ENCODE measurements at regions not wholly inside any gene's neighbourhood (a gene's known extent, or its start where the extent isn't known, plus 50 kb on each side); places are given as distances from the start of the nearest gene placed in this dataset.

DNA sequence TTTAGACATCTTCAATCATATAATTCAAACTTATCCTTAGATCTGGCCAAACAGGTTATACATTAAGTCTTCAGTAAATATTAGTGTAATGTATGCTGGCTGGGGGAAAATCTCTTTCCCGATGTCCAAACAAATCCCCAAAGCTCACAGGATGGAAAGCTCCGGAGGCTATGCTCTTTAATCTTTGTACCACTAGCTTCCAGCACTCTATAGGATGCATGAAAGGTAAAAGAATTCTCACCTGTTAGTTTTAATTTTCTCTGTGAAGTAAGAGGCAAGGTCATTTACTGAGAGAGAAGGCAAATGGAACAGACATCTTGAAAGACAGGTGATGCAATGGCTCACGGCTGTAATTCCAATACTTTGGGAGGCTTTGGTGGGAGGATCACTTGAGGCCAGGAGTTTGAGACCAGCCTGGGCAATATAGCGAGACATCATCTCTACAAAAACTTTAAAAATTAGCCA, 99.8 kb upstream of the KIF5B start (continued):
- TF ChIP-seq, protein P1, sequence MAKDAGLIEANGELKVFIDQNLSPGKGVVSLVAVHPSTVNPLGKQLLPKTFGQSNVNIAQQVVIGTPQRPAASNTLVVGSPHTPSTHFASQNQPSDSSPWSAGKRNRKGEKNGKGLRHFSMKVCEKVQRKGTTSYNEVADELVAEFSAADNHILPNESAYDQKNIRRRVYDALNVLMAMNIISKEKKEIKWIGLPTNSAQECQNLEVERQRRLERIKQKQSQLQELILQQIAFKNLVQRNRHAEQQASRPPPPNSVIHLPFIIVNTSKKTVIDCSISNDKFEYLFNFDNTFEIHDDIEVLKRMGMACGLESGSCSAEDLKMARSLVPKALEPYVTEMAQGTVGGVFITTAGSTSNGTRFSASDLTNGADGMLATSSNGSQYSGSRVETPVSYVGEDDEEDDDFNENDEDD (CRISPR knock-in tag; IDR thresholded peaks at IDR 0.05; ENCODE audit: borderline replicate concordance): 0 out of 2 replicates have a peak, but pooled peaks have one; percentile 6
- TF ChIP-seq, protein P2, sequence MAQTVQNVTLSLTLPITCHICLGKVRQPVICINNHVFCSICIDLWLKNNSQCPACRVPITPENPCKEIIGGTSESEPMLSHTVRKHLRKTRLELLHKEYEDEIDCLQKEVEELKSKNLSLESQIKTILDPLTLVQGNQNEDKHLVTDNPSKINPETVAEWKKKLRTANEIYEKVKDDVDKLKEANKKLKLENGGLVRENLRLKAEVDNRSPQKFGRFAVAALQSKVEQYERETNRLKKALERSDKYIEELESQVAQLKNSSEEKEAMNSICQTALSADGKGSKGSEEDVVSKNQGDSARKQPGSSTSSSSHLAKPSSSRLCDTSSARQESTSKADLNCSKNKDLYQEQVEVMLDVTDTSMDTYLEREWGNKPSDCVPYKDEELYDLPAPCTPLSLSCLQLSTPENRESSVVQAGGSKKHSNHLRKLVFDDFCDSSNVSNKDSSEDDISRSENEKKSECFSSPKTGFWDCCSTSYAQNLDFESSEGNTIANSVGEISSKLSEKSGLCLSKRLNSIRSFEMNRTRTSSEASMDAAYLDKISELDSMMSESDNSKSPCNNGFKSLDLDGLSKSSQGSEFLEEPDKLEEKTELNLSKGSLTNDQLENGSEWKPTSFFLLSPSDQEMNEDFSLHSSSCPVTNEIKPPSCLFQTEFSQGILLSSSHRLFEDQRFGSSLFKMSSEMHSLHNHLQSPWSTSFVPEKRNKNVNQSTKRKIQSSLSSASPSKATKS (CRISPR knock-in tag; IDR thresholded peaks at IDR 0.05): no peak
- TF ChIP-seq, protein P3, sequence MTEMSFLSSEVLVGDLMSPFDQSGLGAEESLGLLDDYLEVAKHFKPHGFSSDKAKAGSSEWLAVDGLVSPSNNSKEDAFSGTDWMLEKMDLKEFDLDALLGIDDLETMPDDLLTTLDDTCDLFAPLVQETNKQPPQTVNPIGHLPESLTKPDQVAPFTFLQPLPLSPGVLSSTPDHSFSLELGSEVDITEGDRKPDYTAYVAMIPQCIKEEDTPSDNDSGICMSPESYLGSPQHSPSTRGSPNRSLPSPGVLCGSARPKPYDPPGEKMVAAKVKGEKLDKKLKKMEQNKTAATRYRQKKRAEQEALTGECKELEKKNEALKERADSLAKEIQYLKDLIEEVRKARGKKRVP (CRISPR knock-in tag; IDR thresholded peaks at IDR 0.05): peak in 1 of 2 experiments; percentile 78; a peak in 2 of 4 replicates
- TF ChIP-seq NCOR1 (IDR thresholded peaks at IDR 0.05; ENCODE audit: borderline replicate concordance, low read length): no peak
- TF ChIP-seq ZMYM3 (CRISPR knock-in tag; IDR thresholded peaks at IDR 0.05): peak; percentile 86
- TF ChIP-seq SALL2 (CRISPR knock-in tag; IDR thresholded peaks at IDR 0.05): no peak
- TF ChIP-seq ZNF589 (CRISPR knock-in tag; conservative IDR thresholded peaks at IDR 0.05): no peak
- no peak for TF ChIP-seq ZNF749 (CRISPR knock-in tag; IDR thresholded peaks at IDR 0.05; ENCODE audit: borderline replicate concordance)
- no peak for TF ChIP-seq PAWR (CRISPR knock-in tag; IDR thresholded peaks at IDR 0.05; ENCODE audit: borderline replicate concordance)
- TF ChIP-seq KMT2B (CRISPR knock-in tag; IDR thresholded peaks at IDR 0.05): no peak
- no peak for TF ChIP-seq GABPB1 (CRISPR knock-in tag; IDR thresholded peaks at IDR 0.05)
- TF ChIP-seq GATA4 (IDR thresholded peaks at IDR 0.05; ENCODE audit: borderline replicate concordance, low read depth): no peak
- no peak for TF ChIP-seq ZNF7 (CRISPR knock-in tag; IDR thresholded peaks at IDR 0.05)
- TF ChIP-seq, protein P4, sequence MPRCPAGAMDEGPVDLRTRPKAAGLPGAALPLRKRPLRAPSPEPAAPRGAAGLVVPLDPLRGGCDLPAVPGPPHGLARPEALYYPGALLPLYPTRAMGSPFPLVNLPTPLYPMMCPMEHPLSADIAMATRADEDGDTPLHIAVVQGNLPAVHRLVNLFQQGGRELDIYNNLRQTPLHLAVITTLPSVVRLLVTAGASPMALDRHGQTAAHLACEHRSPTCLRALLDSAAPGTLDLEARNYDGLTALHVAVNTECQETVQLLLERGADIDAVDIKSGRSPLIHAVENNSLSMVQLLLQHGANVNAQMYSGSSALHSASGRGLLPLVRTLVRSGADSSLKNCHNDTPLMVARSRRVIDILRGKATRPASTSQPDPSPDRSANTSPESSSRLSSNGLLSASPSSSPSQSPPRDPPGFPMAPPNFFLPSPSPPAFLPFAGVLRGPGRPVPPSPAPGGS (CRISPR knock-in tag; IDR thresholded peaks at IDR 0.05): no peak
- no peak for TF ChIP-seq ZNF841 (CRISPR knock-in tag; IDR thresholded peaks at IDR 0.05; ENCODE audit: borderline replicate concordance)
- TF ChIP-seq, protein P5, sequence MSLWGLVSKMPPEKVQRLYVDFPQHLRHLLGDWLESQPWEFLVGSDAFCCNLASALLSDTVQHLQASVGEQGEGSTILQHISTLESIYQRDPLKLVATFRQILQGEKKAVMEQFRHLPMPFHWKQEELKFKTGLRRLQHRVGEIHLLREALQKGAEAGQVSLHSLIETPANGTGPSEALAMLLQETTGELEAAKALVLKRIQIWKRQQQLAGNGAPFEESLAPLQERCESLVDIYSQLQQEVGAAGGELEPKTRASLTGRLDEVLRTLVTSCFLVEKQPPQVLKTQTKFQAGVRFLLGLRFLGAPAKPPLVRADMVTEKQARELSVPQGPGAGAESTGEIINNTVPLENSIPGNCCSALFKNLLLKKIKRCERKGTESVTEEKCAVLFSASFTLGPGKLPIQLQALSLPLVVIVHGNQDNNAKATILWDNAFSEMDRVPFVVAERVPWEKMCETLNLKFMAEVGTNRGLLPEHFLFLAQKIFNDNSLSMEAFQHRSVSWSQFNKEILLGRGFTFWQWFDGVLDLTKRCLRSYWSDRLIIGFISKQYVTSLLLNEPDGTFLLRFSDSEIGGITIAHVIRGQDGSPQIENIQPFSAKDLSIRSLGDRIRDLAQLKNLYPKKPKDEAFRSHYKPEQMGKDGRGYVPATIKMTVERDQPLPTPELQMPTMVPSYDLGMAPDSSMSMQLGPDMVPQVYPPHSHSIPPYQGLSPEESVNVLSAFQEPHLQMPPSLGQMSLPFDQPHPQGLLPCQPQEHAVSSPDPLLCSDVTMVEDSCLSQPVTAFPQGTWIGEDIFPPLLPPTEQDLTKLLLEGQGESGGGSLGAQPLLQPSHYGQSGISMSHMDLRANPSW (CRISPR knock-in tag; IDR thresholded peaks at IDR 0.05; ENCODE audit: borderline replicate concordance): no peak
- TF ChIP-seq, protein P6, sequence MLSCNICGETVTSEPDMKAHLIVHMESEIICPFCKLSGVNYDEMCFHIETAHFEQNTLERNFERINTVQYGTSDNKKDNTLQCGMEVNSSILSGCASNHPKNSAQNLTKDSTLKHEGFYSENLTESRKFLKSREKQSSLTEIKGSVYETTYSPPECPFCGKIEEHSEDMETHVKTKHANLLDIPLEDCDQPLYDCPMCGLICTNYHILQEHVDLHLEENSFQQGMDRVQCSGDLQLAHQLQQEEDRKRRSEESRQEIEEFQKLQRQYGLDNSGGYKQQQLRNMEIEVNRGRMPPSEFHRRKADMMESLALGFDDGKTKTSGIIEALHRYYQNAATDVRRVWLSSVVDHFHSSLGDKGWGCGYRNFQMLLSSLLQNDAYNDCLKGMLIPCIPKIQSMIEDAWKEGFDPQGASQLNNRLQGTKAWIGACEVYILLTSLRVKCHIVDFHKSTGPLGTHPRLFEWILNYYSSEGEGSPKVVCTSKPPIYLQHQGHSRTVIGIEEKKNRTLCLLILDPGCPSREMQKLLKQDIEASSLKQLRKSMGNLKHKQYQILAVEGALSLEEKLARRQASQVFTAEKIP (CRISPR knock-in tag; IDR thresholded peaks at IDR 0.05; ENCODE audit: borderline replicate concordance): no peak
- no peak for TF ChIP-seq SRSF1 (optimal IDR thresholded peaks at IDR 0.05; ENCODE audit: low read depth, low read length)
- no peak for TF ChIP-seq HCFC1 (IDR thresholded peaks at IDR 0.05; ENCODE audit: low read depth, low read length)
- TF ChIP-seq ZNF530 (CRISPR knock-in tag; IDR thresholded peaks at IDR 0.05; ENCODE audit: low read depth): no peak
- no peak for TF ChIP-seq ZNF572 (CRISPR knock-in tag; IDR thresholded peaks at IDR 0.05)
